Suppressor macrophage (primary cell): ENCODE measurements at regions not wholly inside any gene's neighbourhood (a gene's known extent, or its start where the extent isn't known, plus 50 kb on each side); places are given as distances from the start of the nearest gene placed in this dataset.
"Not testable (repeated sequence)": the region's sequence is repeated elsewhere in the genome, so short reads cannot be mapped to it uniquely, and the experiment has no call there.

Experiments
- DNase-seq, 4 experiments: peaks; one replicate each; pipeline ENCODE4 v3.0.0-alpha.2; 2020 to 2022

- no peak for DNase-seq
Measured at GRCh38 chr6:101015541-101015940, 134.4 kb upstream of the ASCC3 start.

- DNase-seq = no peak
Measured at GRCh38 chr6:101016163-101016562, 135.0 kb upstream of the ASCC3 start.

- no peak for DNase-seq
Measured at GRCh38 chr6:101018157-101018556, 137.0 kb upstream of the ASCC3 start.

GRCh38 chr6:101021504-101021903 lies 140.4 kb upstream of the ASCC3 start:
- no peak for DNase-seq

- no peak for DNase-seq
Measured at GRCh38 chr6:101042966-101043365, 161.8 kb upstream of the ASCC3 start.

GRCh38 chr6:101058296-101058695 lies 177.2 kb upstream of the ASCC3 start:
- no peak for DNase-seq

GRCh38 chr6:101066481-101066880 lies 185.4 kb upstream of the ASCC3 start:
- no peak for DNase-seq

- DNase-seq = no peak
Measured at GRCh38 chr6:101069191-101069795, 188.2 kb upstream of the ASCC3 start.

- no peak for DNase-seq
Measured at GRCh38 chr6:101070044-101070608, 189.0 kb upstream of the ASCC3 start.

GRCh38 chr6:101077344-101077743 lies 196.2 kb upstream of the ASCC3 start:
- DNase-seq = no peak

GRCh38 chr6:101079696-101080270 lies 198.7 kb upstream of the ASCC3 start:
- no peak for DNase-seq

GRCh38 chr6:101080597-101080996 lies 199.5 kb upstream of the ASCC3 start:
- DNase-seq = no peak

- DNase-seq = no peak
Measured at GRCh38 chr6:101083533-101084175, 202.5 kb upstream of the ASCC3 start.

- no peak for DNase-seq
Measured at GRCh38 chr6:101085327-101085726, 204.2 kb upstream of the ASCC3 start.

GRCh38 chr6:101086473-101086872 lies 205.3 kb upstream of the ASCC3 start:
- DNase-seq = no peak

GRCh38 chr6:101088594-101088993 lies 207.5 kb upstream of the ASCC3 start:
- DNase-seq = no peak

GRCh38 chr6:101089640-101090039 lies 208.5 kb upstream of the ASCC3 start:
- DNase-seq = no peak

GRCh38 chr6:101090281-101090680 lies 209.2 kb upstream of the ASCC3 start:
- no peak for DNase-seq

GRCh38 chr6:101098605-101099004 lies 217.5 kb upstream of the ASCC3 start:
- DNase-seq = not testable (repeated sequence)

GRCh38 chr6:101102702-101103101 lies 221.6 kb upstream of the ASCC3 start:
- no peak for DNase-seq

GRCh38 chr6:101108286-101108685 lies 227.2 kb upstream of the ASCC3 start:
- no peak for DNase-seq

GRCh38 chr6:101110814-101111213 lies 229.7 kb upstream of the ASCC3 start:
- DNase-seq = no peak

GRCh38 chr6:101113468-101114260 lies 232.5 kb upstream of the ASCC3 start:
- DNase-seq = no peak
